Uterus (tissue), 3 donors: ENCODE measurements at regions not wholly inside any gene's neighbourhood (a gene's known extent, or its start where the extent isn't known, plus 50 kb on each side); places are given as distances from the start of the nearest gene placed in this dataset.

Source experiments
- DNase-seq, 2 donors: peaks; one replicate each; pipeline ENCODE4 v3.0.0-alpha.2; 2019 to 2020
- H3K27ac ChIP-seq, 2 donors: fragments of 200-600 bp; sonication (generic); 1 replicate in 1 of 2; 2 replicates in 1 of 2; pipeline ENCODE4 v1.5.1; 2016 to 2018
- H3K27me3 ChIP-seq, 2 donors: fragments of 200-600 bp; sonication (generic); one replicate each; pipeline ENCODE4 v1.5.1; 2018 to 2019; ENCODE audit warnings: control low read depth in 1 of 2
- H3K36me3 ChIP-seq, 2 donors: fragments of 200-600 bp; sonication (generic); one replicate each; pipeline ENCODE4 v1.5.1; 2019; ENCODE audit warnings: control low read depth in 1 of 2
- H3K4me1 ChIP-seq, 2 donors: fragments of 200-600 bp; sonication (generic); one replicate each; pipeline ENCODE4 v1.5.1; 2018 to 2019; ENCODE audit warnings: control low read depth in 1 of 2
- H3K4me3 ChIP-seq, 2 donors: fragments of 200-600 bp; sonication (generic); 1 replicate in 1 of 2; 2 replicates in 1 of 2; pipeline ENCODE4 v1.5.1; 2018 to 2019; ENCODE audit warnings: mild to moderate bottlenecking in 1 of 2
- H3K9me3 ChIP-seq, 2 donors: fragments of 200-600 bp; sonication (generic); one replicate each; pipeline ENCODE4 v1.5.1; 2019; ENCODE audit warnings: control low read depth in 1 of 2
- CTCF ChIP-seq, 4 experiments: fragments of 200-600 bp in 2 of 4; fragments of 450-650 bp in 2 of 4; sonication (generic) in 2 of 4; IDR thresholded peaks; one replicate each; pipeline ENCODE4 v1.5.1; 2016 to 2019; ENCODE audit warnings: antibody characterized with exemption in 4 of 4, mild to moderate bottlenecking in 2 of 4, moderate library complexity in 1 of 4
- POLR2A ChIP-seq, 2 donors: fragments of 450-650 bp; IDR thresholded peaks; one replicate each; pipeline ENCODE4 v1.6.1; 2016; ENCODE audit warnings: antibody characterized with exemption in 2 of 2, mild to moderate bottlenecking in 1 of 2, moderate library complexity in 1 of 2
- intact Hi-C: fragments of 100-400 bp; cut with DNase I; formaldehyde crosslinking; loops from one replicate; pipeline ENCODE4 v1.15.1; 2023; ENCODE audit warnings: low total_unique reads
- donor health status: DM: yes; HTN: yes; CAD: no.

GRCh38 chr3:66715806-66716205 is 215.0 kb upstream of the LRIG1 start:
- no peaks in the 10 kb centered on the region for H3K4me1 ChIP-seq
- H3K36me3 ChIP-seq = no peaks in the 10 kb centered on the region
- intact Hi-C loops = no loop called here
- H3K9me3 ChIP-seq = no peaks in the 10 kb centered on the region
- no peak overlapping the region for H3K27ac ChIP-seq
- no peaks in the 10 kb centered on the region for H3K27me3 ChIP-seq
- DNase-seq = no peak
- TF ChIP-seq POLR2A (IDR thresholded peaks at IDR 0.05) = no peak
- no peak for TF ChIP-seq CTCF (IDR thresholded peaks at IDR 0.05)
- no peak overlapping the region for H3K4me3 ChIP-seq

- Histone ChIP-seq H3K4me3 (no peak overlapping the region), H3K4me1 (no peaks in the 10 kb centered on the region), H3K27me3 (no peaks in the 10 kb centered on the region), H3K27ac (no peak overlapping the region), H3K9me3 (no peaks in the 10 kb centered on the region), H3K36me3 (no peaks in the 10 kb centered on the region)
- intact Hi-C loops = no loop called here
- DNase-seq = no peak
- TF ChIP-seq POLR2A (IDR thresholded peaks at IDR 0.05) (no peak), CTCF (IDR thresholded peaks at IDR 0.05) (no peak)
Observed at GRCh38 chr3:66717806-66718205, 217.0 kb upstream of the LRIG1 start.

GRCh38 chr3:66719796-66720356 is 219.1 kb upstream of the LRIG1 start:
- no peaks in the 10 kb centered on the region for H3K36me3 ChIP-seq
- H3K9me3 ChIP-seq = no peaks in the 10 kb centered on the region
- no peaks in the 10 kb centered on the region for H3K27me3 ChIP-seq
- TF ChIP-seq CTCF (IDR thresholded peaks at IDR 0.05) (no peak), POLR2A (IDR thresholded peaks at IDR 0.05) (no peak)
- no peaks in the 10 kb centered on the region for H3K4me1 ChIP-seq
- H3K27ac ChIP-seq = no peak overlapping the region
- intact Hi-C loops = no loop called here
- no peak for DNase-seq
- H3K4me3 ChIP-seq = no peak overlapping the region

- Histone ChIP-seq H3K27me3 (no peaks in the 10 kb centered on the region), H3K27ac (no peak overlapping the region), H3K36me3 (no peaks in the 10 kb centered on the region), H3K9me3 (no peaks in the 10 kb centered on the region), H3K4me3 (no peak overlapping the region), H3K4me1 (no peaks in the 10 kb centered on the region)
- intact Hi-C loops = no loop called here
- TF ChIP-seq POLR2A (IDR thresholded peaks at IDR 0.05) (no peak), CTCF (IDR thresholded peaks at IDR 0.05) (no peak)
- no peak for DNase-seq
Observed at GRCh38 chr3:66720508-66720907, 219.7 kb upstream of the LRIG1 start.

GRCh38 chr3:66722675-66723074 is 221.9 kb upstream of the LRIG1 start:
- no peak overlapping the region for H3K4me3 ChIP-seq
- H3K27ac ChIP-seq = peak overlapping the region in 1 of 2 donors; percentile 25
- no peaks in the 10 kb centered on the region for H3K27me3 ChIP-seq
- no peaks in the 10 kb centered on the region for H3K4me1 ChIP-seq
- no peaks in the 10 kb centered on the region for H3K36me3 ChIP-seq
- H3K9me3 ChIP-seq = no peaks in the 10 kb centered on the region
- intact Hi-C loops = no loop called here
- peak; percentile 65 to 68 for DNase-seq
- TF ChIP-seq CTCF (IDR thresholded peaks at IDR 0.05) (no peak), POLR2A (IDR thresholded peaks at IDR 0.05) (no peak)
